Astrocyte (in vitro differentiated cells and primary cell): ENCODE measurements at regions not wholly inside any gene's neighbourhood (a gene's known extent, or its start where the extent isn't known, plus 50 kb on each side); places are given as distances from the start of the nearest gene placed in this dataset.

ENCODE experiments used
- CTCF ChIP-seq: IDR thresholded peaks from 2 replicates; pipeline ENCODE4 v1.5.1; 2011; ENCODE audit warnings: low read depth, mild to moderate bottlenecking, inconsistent platforms, low read length, moderate library complexity; ENCODE audit not compliant: insufficient read depth
- EZH2 ChIP-seq: IDR thresholded peaks from 2 replicates; pipeline ENCODE4 v1.6.1; 2012; ENCODE audit warnings: mild to moderate bottlenecking, low read length, inconsistent platforms; ENCODE audit not compliant: insufficient read depth

- TF ChIP-seq CTCF: no peak
- no peak for TF ChIP-seq EZH2
Observed at GRCh38 chr3:88385090-88385489, 235.3 kb downstream of the C3orf38 start.
